HG03378 (cell line): ENCODE measurements at regions not wholly inside any gene's neighbourhood (a gene's known extent, or its start where the extent isn't known, plus 50 kb on each side); places are given as distances from the start of the nearest gene placed in this dataset.
"Not testable (repeated sequence)": the region's sequence is repeated elsewhere in the genome, so short reads cannot be mapped to it uniquely, and the experiment has no call there.

Source experiments
- ATAC-seq: cut with Tn5 transposase; IDR thresholded peaks from one replicate; pipeline ENCODE4 v1.9.1; 2021; ENCODE audit warnings: mild to moderate bottlenecking, moderate library complexity; ENCODE audit not compliant: unreplicated experiment

GRCh38 chr21:13935396-13936032 lies 275.2 kb downstream of the LIPI start:
- ATAC-seq: not testable (repeated sequence)

GRCh38 chr21:13934887-13935342 lies 275.8 kb downstream of the LIPI start:
- not testable (repeated sequence) for ATAC-seq

GRCh38 chr21:13923175-13923574 lies 287.6 kb downstream of the LIPI start:
- not testable (repeated sequence) for ATAC-seq

- ATAC-seq: not testable (repeated sequence)
These were observed 289.3 kb downstream of the LIPI start for GRCh38 chr21:13921455-13921854.

- not testable (repeated sequence) for ATAC-seq
These were observed 297.8 kb downstream of the POTED start for GRCh38 chr21:13907385-13907784.

GRCh38 chr21:13896596-13897247 lies 287.1 kb downstream of the POTED start:
- not testable (repeated sequence) for ATAC-seq

- ATAC-seq: not testable (repeated sequence)
These were observed 284.0 kb downstream of the POTED start for GRCh38 chr21:13893617-13894016.

GRCh38 chr21:13893025-13893424 lies 283.4 kb downstream of the POTED start:
- ATAC-seq: not testable (repeated sequence)

- ATAC-seq: not testable (repeated sequence)
These were observed 282.7 kb downstream of the POTED start for GRCh38 chr21:13892146-13892751.

GRCh38 chr21:13889176-13889575 lies 279.6 kb downstream of the POTED start:
- ATAC-seq: not testable (repeated sequence)

- ATAC-seq: not testable (repeated sequence)
These were observed 274.2 kb downstream of the POTED start for GRCh38 chr21:13883641-13884395.

- not testable (repeated sequence) for ATAC-seq
These were observed 267.9 kb downstream of the POTED start for GRCh38 chr21:13877503-13877902.

- ATAC-seq: not testable (repeated sequence)
These were observed 267.4 kb downstream of the POTED start for GRCh38 chr21:13876999-13877398.

GRCh38 chr21:13874001-13874400 lies 264.4 kb downstream of the POTED start:
- not testable (repeated sequence) for ATAC-seq

- ATAC-seq: no peak
These were observed 245.1 kb downstream of the POTED start for GRCh38 chr21:13854638-13855037.

GRCh38 chr21:13850808-13851207 lies 241.2 kb downstream of the POTED start:
- ATAC-seq: not testable (repeated sequence)

GRCh38 chr21:13849489-13849888 lies 239.9 kb downstream of the POTED start:
- ATAC-seq: not testable (repeated sequence)

GRCh38 chr21:13846718-13847117 lies 237.1 kb downstream of the POTED start:
- not testable (repeated sequence) for ATAC-seq

- not testable (repeated sequence) for ATAC-seq
These were observed 235.0 kb downstream of the POTED start for GRCh38 chr21:13844574-13844973.

GRCh38 chr21:13843081-13843480 lies 233.5 kb downstream of the POTED start:
- not testable (repeated sequence) for ATAC-seq

GRCh38 chr21:13827666-13828065 lies 218.1 kb downstream of the POTED start:
- ATAC-seq: not testable (repeated sequence)
